Umbilical cord (tissue), 1 donor: ENCODE measurements at regions not wholly inside any gene's neighbourhood (a gene's known extent, or its start where the extent isn't known, plus 50 kb on each side); places are given as distances from the start of the nearest gene placed in this dataset.
"Not testable (repeated sequence)": the region's sequence is repeated elsewhere in the genome, so short reads cannot be mapped to it uniquely, and the experiment has no call there.

Source experiments
- DNase-seq: peaks from one replicate; pipeline ENCODE4 v3.0.0-alpha.2; 2015; ENCODE audit warnings: low spot score

DNA sequence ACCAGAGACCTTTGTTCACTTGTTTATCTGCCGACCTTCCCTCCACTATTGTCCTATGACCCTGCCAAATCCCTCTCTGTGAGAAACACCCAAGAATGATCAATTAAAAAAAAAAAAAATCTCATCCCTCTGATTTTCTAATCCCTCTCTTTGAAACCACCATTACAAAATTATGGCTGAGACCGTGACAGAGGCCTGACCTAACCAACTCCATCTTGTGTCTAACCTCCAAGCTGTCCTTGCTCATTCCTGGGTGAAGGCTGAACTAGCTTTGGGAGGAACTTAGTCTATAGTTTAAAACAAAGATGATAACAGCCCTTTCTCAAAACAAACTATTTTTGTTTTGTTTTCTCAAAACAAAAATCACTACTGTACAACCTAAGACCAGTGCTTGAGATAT lies 474.5 kb downstream of the TMEM114 start:
- DNase-seq: no peak

- DNase-seq: not testable (repeated sequence)
These were observed 475.4 kb downstream of the TMEM114 start for GRCh38 chr16:8114941-8115340.

- no peak for DNase-seq
These were observed 476.5 kb downstream of the TMEM114 start for GRCh38 chr16:8113843-8114242.

DNA sequence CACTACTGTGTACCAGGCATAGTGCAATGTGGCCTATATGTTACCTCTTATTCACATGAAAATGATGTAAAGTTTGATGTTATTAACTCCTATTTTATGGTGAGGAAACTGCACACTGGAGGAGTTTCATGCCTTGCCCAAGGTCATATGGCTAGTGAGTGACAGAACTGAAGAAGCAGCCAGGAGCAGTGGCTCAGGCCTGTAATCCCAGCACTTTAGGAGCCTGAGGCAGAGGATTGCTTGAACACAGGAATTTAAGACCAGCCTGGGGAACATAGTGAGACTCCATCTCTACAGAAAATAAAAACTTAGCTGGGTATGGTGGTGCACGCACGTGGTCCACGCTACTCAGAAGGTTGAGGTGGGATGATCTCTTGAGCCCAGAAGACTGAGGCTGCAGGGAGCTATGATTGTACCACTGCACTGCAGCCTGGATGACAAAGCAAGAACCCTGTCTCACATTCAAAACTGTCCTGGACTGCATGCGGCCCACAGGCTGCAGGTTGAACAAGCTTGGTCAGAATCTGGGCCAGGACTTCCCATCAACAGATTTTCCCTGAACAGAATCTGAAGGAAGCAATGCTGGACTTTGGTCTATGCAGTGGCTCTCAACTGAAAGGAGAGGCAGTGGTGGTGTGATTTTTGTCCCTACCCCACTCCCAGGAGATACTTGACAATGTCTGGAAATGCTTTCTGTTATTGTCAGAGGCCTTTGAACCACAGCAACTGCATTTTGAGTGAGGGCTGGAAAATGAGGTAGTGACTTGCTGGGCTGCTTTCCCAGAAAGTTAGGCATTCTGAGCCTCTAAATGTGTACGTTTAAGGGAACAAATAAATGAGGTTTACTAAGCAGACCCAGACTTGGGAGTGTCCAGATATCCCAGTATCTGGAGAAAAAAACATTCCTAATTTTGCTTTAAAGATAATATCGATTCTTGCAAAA lies 479.5 kb downstream of the TMEM114 start:
- DNase-seq: no peak

- DNase-seq: no peak
These were observed 480.6 kb downstream of the TMEM114 start for GRCh38 chr16:8109510-8110369.

DNA sequence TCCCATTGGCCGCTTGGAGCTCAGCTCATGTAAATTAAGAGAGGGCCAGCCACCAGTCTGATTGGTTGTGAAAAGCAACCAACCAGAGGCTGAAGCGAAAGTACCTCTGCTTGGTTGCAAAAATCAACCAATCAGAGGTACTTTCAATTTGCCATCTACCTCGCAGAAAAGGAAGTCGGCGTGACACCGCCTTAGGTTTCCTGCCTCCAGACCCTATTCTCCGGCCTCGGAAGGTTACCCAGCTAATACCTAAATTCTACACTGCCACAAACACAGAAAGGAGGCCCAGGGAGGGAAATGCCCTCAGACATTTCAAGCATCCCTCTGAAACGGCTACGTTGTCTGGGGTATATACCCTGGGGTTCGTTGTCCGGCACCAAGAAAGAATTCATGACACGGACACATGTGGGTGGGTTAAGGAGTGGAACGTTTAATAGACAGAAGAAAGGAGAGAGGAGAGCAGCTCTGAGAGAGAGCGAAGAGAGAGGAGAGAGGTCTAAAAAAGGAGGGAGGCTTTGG lies 481.3 kb downstream of the TMEM114 start:
- no peak for DNase-seq

DNA sequence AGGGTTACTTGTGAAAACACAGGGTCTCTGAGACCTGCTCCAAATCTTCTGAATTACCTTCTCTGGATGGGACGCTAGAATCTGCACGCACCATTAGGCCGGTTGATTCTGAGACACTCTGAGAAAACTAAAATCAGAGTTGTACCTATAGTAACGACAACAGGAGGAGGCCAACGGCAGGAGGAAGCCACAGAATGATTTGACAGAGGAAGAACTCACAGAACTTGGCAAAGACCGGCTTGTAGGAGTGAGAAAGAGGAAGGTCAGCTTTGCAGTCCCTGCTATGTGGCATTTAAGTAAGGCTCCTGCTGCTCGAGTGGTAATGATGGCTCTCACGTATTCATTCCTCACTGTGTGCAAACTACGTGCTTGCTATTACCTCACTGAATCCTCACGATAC lies 483.0 kb downstream of the TMEM114 start:
- no peak for DNase-seq

GRCh38 chr16:8103649-8104289 lies 486.5 kb downstream of the TMEM114 start:
- DNase-seq: no peak

- DNase-seq: no peak
These were observed 490.7 kb downstream of the TMEM114 start for GRCh38 chr16:8099586-8099985.

DNA sequence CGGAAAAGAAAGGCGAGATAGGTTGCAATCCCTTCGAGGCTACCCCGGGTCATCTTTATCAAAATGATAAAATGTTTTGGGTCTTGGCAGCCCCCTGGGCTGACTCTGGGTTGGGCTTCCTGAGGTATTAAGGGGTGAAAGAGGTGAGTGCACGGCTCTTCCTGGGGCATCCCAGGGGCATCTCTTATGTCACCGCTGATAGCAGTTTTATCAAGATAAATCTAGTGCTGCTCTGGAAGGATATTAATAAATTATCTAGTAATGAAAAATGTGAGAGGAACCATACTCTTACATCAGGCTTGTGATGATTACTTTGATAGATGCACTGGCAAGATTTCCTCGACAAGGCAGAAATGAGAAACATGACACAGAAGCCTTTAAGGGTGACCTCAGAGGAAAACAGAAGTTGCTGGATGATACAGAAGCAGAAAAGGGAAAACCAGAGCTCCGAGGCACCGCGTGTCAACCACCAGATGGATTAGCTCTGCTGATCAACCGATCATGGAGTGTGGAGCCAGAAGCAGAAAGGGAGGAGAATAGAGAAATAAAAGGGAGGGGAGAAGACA lies 491.3 kb downstream of the TMEM114 start:
- DNase-seq: no peak

- DNase-seq: no peak
These were observed 494.1 kb downstream of the TMEM114 start for GRCh38 chr16:8096211-8096610.

DNA sequence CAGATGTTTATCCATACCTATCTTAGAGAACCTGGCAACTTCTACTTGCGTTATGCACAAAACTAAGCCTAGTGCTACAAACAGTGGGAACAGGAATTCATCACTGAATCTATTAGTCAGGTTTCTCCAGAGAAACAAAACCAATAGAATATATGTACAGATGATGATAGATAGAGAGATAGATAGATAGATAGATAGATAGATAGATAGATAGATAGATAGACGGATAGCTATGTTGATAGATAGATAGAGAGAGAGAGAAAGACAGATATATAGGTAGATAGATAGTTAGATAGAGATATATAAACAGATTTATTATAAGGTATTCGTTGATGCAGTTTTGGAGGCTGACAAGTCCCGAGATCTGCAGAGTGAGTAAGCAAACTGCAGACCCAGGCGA lies 495.6 kb downstream of the TMEM114 start:
- no peak for DNase-seq

GRCh38 chr16:8088820-8089338 lies 501.4 kb downstream of the TMEM114 start:
- DNase-seq: no peak

- peak; percentile 24 for DNase-seq
These were observed 502.6 kb downstream of the TMEM114 start for GRCh38 chr16:8087597-8088289.

GRCh38 chr16:8087146-8087545 lies 503.2 kb downstream of the TMEM114 start:
- DNase-seq: no peak

DNA sequence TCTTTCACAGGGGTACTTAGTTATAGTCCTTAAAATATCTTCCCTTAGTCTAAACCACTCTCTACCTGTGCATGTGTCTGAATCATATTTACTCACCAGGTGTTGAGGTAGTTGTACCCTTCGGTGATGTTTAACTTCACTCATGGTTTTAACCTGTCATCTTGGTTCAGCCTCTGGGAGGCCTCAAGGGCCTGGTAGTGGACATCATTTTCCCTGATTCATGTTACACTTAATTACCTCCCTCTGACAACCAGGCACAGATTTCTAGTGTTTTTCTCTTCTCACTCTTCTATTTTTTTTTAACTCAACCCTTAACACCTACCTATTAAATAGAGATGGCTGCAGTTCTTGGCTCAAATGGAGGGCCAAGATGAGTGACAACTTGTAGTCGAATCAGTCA lies 505.4 kb downstream of the TMEM114 start:
- no peak for DNase-seq

- no peak for DNase-seq
These were observed 506.0 kb downstream of the TMEM114 start for GRCh38 chr16:8084302-8084701.

- DNase-seq: no peak
These were observed 506.8 kb downstream of the TMEM114 start for GRCh38 chr16:8083560-8083959.

GRCh38 chr16:8080817-8081216 lies 509.5 kb downstream of the TMEM114 start:
- no peak for DNase-seq

- DNase-seq: no peak
These were observed 515.0 kb downstream of the TMEM114 start for GRCh38 chr16:8075271-8075670.

DNA sequence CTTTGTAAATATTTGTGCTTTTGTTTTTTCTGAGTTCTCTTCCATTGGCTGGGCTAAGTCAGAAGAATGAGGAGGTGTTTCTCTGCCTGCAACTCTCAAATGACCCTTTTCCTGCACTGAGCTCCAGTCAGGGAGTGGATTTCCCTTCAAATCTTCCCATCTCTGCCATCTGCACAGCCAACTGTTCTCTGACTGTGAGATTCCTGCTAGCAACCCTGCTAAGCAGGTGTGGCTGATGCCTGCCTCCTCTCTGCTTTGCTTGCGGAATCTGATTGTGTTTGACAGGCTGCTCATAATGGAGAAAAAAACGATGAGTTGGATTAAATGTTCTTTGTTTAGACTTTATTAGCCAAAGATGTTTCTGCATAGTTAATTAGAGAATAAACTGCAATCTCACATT lies 519.8 kb downstream of the TMEM114 start:
- no peak for DNase-seq
